GM23338 (cell line): ENCODE measurements at regions not wholly inside any gene's neighbourhood (a gene's known extent, or its start where the extent isn't known, plus 50 kb on each side); places are given as distances from the start of the nearest gene placed in this dataset.

Experiments
- ATAC-seq: fragments of 200-7000 bp; cut with Tn5 transposase; 3 replicates; pipeline ENCODE4 v1.9.1; 2020
- DNase-seq: peaks from one replicate; pipeline ENCODE4 v3.0.0-alpha.2; 2015; ENCODE audit warnings: low spot score
- H2AFZ ChIP-seq: fragments of 200-600 bp; sonication (generic); 2 replicates; pipeline ENCODE4 v1.8.0; 2016; ENCODE audit warnings: antibody characterized with exemption, mild to moderate bottlenecking, moderate library complexity
- H3F3A ChIP-seq: fragments of 200-600 bp; sonication (generic); replicated peaks from 2 replicates; pipeline ENCODE4 v1.8.0; 2017; ENCODE audit warnings: antibody characterized with exemption, mixed run types, low read depth
- H3K27ac ChIP-seq: fragments of 200-600 bp; sonication (generic); 2 replicates; pipeline ENCODE4 v1.6.1; 2016; ENCODE audit warnings: low read depth
- H3K27me3 ChIP-seq: fragments of 200-600 bp; sonication (generic); 2 replicates; pipeline ENCODE4 v1.8.0; 2016; ENCODE audit warnings: mild to moderate bottlenecking, mixed run types, moderate library complexity; ENCODE audit not compliant: insufficient read depth
- H3K36me3 ChIP-seq: fragments of 200-600 bp; sonication (generic); 2 replicates; pipeline ENCODE4 v1.8.0; 2016; ENCODE audit warnings: mild to moderate bottlenecking; ENCODE audit not compliant: insufficient read depth
- H3K4me1 ChIP-seq: fragments of 200-600 bp; sonication (generic); 2 replicates; pipeline ENCODE4 v1.8.0; 2016; ENCODE audit warnings: mild to moderate bottlenecking, moderate library complexity; ENCODE audit not compliant: insufficient read depth
- H3K4me2 ChIP-seq: fragments of 200-600 bp; sonication (generic); 2 replicates; pipeline ENCODE4 v1.7.1; 2017; ENCODE audit warnings: mixed run types
- H3K4me3 ChIP-seq: fragments of 200-600 bp; sonication (generic); 2 replicates; pipeline ENCODE4 v1.6.1; 2016; ENCODE audit warnings: mixed run types
- H3K79me2 ChIP-seq: fragments of 200-600 bp; sonication (generic); replicated peaks from 2 replicates; pipeline ENCODE4 v1.8.0; 2017; ENCODE audit warnings: mild to moderate bottlenecking; ENCODE audit not compliant: insufficient read depth
- H3K9me2 ChIP-seq: fragments of 200-600 bp; sonication (generic); 2 replicates; pipeline ENCODE4 v1.8.0; 2017; ENCODE audit not compliant: insufficient read depth
- H4K20me1 ChIP-seq: fragments of 200-600 bp; sonication (generic); replicated peaks from 2 replicates; pipeline ENCODE4 v1.8.0; 2017; ENCODE audit warnings: mild to moderate bottlenecking; ENCODE audit not compliant: insufficient read depth
- H3K27ac Mint-ChIP-seq: 2 replicates; pipeline ENCODE4 v1.8.0; 2020; ENCODE audit warnings: inconsistent platforms, mild to moderate bottlenecking, moderate library complexity, mixed read lengths
- H3K27me3 Mint-ChIP-seq: 3 replicates; pipeline ENCODE4 v1.8.0; 2022; ENCODE audit warnings: low read depth, mild to moderate bottlenecking, moderate library complexity, mixed read lengths, inconsistent platforms; ENCODE audit not compliant: insufficient read depth, poor library complexity
- H3K36me3 Mint-ChIP-seq: 3 replicates; pipeline ENCODE4 v1.8.0; 2021; ENCODE audit warnings: low read depth, mild to moderate bottlenecking, inconsistent platforms, moderate library complexity, mixed read lengths
- H3K4me1 Mint-ChIP-seq: 3 replicates; pipeline ENCODE4 v1.8.0; 2020; ENCODE audit warnings: mild to moderate bottlenecking, inconsistent platforms, mixed read lengths
- H3K4me3 Mint-ChIP-seq: 3 replicates; pipeline ENCODE4 v1.8.0; 2021; ENCODE audit warnings: moderate library complexity, mild to moderate bottlenecking, inconsistent platforms, mixed read lengths
- H3K9me3 Mint-ChIP-seq: 3 replicates; pipeline ENCODE4 v1.8.0; 2020; ENCODE audit warnings: moderate library complexity, mild to moderate bottlenecking, inconsistent platforms, mixed read lengths
- CREB1 ChIP-seq: fragments of 250-450 bp; sonication (Bioruptor Pico); IDR thresholded peaks from 2 replicates; pipeline ENCODE4 v1.5.0; 2020; ENCODE audit warnings: low read depth, mild to moderate bottlenecking, moderate library complexity
- CTCF ChIP-seq, 2 experiments: fragments of 200-600 bp in 1 of 2; sonication (generic) in 1 of 2; conservative IDR thresholded peaks; 2 replicates each; pipeline versions ENCODE4 v1.5.1 to v1.6.1; 2016 to 2017; ENCODE audit warnings: antibody characterized with exemption in 2 of 2, low read depth in 2 of 2, mild to moderate bottlenecking in 2 of 2, moderate library complexity in 1 of 2
- ETS1 ChIP-seq: IDR thresholded peaks from 2 replicates; pipeline ENCODE4 v1.6.1; 2016; ENCODE audit warnings: antibody characterized with exemption
- EZH2 ChIP-seq: fragments of 200-600 bp; sonication (generic); IDR thresholded peaks from one replicate; pipeline ENCODE4 v1.8.0; 2017; ENCODE audit warnings: antibody characterized with exemption, mild to moderate bottlenecking, low read depth; ENCODE audit not compliant: unreplicated experiment
- EZH2phosphoT487 ChIP-seq: fragments of 200-600 bp; sonication (generic); IDR thresholded peaks from one replicate; pipeline ENCODE4 v1.8.1; 2018; ENCODE audit warnings: antibody characterized with exemption; ENCODE audit not compliant: unreplicated experiment
- JUNB ChIP-seq: IDR thresholded peaks from one replicate; pipeline ENCODE4 v1.6.1; 2016; ENCODE audit warnings: antibody characterized with exemption; ENCODE audit not compliant: unreplicated experiment
- NANOG ChIP-seq: IDR thresholded peaks from 2 replicates; pipeline ENCODE4 v1.6.1; 2016; ENCODE audit warnings: antibody characterized with exemption, borderline replicate concordance
- POLR2AphosphoS5 ChIP-seq: IDR thresholded peaks from 2 replicates; pipeline ENCODE4 v1.6.1; 2016; ENCODE audit warnings: antibody characterized with exemption, low read depth
- REST ChIP-seq: IDR thresholded peaks from one replicate; pipeline ENCODE4 v1.6.1; 2018; ENCODE audit warnings: antibody characterized with exemption; ENCODE audit not compliant: unreplicated experiment
- STAT1 ChIP-seq: IDR thresholded peaks from one replicate; pipeline ENCODE4 v1.6.1; 2016; ENCODE audit warnings: antibody characterized with exemption; ENCODE audit not compliant: unreplicated experiment
- ZNF114 ChIP-seq: fragments of 250-450 bp; sonication (Bioruptor Pico); IDR thresholded peaks from 2 replicates; pipeline ENCODE4 v1.5.0; 2020; ENCODE audit warnings: mild to moderate bottlenecking, moderate library complexity
- ZNF331 ChIP-seq: fragments of 250-450 bp; sonication (Bioruptor Pico); IDR thresholded peaks from 2 replicates; pipeline ENCODE4 v1.5.0; 2020; ENCODE audit warnings: low read depth, mild to moderate bottlenecking, moderate library complexity
- ZNF462 ChIP-seq: fragments of 250-450 bp; sonication (Bioruptor Pico); IDR thresholded peaks from 2 replicates; pipeline ENCODE4 v1.5.0; 2020; ENCODE audit warnings: mild to moderate bottlenecking, moderate library complexity

GRCh38 chr1:229851511-229851910 lies 215.5 kb upstream of the GALNT2 start (continued):
- TF ChIP-seq EZH2phosphoT487 (no peak), ZNF114 (no peak), POLR2AphosphoS5 (no peak), CREB1 (CRISPR knock-in tag) (no peak), JUNB (no peak), STAT1 (no peak), ZNF331 (CRISPR knock-in tag) (no peak)

- Histone ChIP-seq H4K20me1 (no peaks in the 10 kb centered on the region), H3F3A (no peaks in the 10 kb centered on the region)
Observed at GRCh38 chr1:229853751-229854150, 213.3 kb upstream of the GALNT2 start.

More at GRCh38 chr1:229853751-229854150, 213.3 kb upstream of the GALNT2 start:
- Mint-ChIP-seq H3K27me3 (peaks cover 2% of the 10 kb centered on the region), H3K4me1 (no peaks in the 10 kb centered on the region; the same call in 1 of the 3 replicates), H3K27ac (no peak overlapping the region), H3K36me3 (no peaks in the 10 kb centered on the region), H3K4me3 (no peak overlapping the region), H3K9me3 (no peaks in the 10 kb centered on the region)
- Histone ChIP-seq H3K27ac (no peak overlapping the region), H3K4me2 (no peak overlapping the region), H3K4me3 (no peak overlapping the region), H3K36me3 (no peaks in the 10 kb centered on the region), H3K9me2 (no peaks in the 10 kb centered on the region), H3K79me2 (no peaks in the 10 kb centered on the region), H3K4me1 (no peaks in the 10 kb centered on the region), H3K27me3 (no peaks in the 10 kb centered on the region), H2AFZ (no peak overlapping the region)
- DNase-seq (no peak), ATAC-seq (peak; percentile 23; the same call in 1 of the 3 replicates)
- TF ChIP-seq CTCF (conservative IDR thresholded peaks at IDR 0.05; ENCODE audit: low read depth in 2 of 2) (no peak), CREB1 (CRISPR knock-in tag) (no peak), ZNF462 (CRISPR knock-in tag) (no peak), EZH2 (no peak), ZNF114 (no peak), JUNB (no peak), STAT1 (no peak), REST (no peak), ZNF331 (CRISPR knock-in tag) (no peak), NANOG (no peak), ETS1 (no peak), POLR2AphosphoS5 (no peak)
